ENCODE measurements at regions not wholly inside any gene's neighbourhood (a gene's known extent, or its start where the extent isn't known, plus 50 kb on each side); places are given as distances from the start of the nearest gene placed in this dataset.

DNA sequence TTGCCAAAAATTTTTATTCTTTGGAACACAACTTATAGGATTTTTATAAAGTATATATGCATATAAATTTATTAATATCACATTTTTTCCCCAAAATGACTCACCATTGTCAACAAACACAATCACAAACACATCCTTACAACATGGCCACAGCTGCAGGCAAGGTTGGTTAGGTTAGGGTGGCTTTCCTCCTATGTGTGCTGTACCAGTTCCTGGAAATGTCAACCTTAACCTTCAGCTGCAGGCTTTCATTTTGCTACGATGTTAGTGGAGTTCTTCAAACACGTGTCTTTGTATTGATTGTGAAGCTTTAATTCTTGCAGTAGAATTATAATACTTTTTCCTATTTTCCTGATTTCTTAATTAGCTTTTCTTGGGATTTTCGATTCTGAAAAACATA is 185.8 kb downstream of the PTEN start:
- no peak for TF ChIP-seq POLR2AphosphoS5 (IDR thresholded peaks at IDR 0.05)
- TF ChIP-seq, protein P1, sequence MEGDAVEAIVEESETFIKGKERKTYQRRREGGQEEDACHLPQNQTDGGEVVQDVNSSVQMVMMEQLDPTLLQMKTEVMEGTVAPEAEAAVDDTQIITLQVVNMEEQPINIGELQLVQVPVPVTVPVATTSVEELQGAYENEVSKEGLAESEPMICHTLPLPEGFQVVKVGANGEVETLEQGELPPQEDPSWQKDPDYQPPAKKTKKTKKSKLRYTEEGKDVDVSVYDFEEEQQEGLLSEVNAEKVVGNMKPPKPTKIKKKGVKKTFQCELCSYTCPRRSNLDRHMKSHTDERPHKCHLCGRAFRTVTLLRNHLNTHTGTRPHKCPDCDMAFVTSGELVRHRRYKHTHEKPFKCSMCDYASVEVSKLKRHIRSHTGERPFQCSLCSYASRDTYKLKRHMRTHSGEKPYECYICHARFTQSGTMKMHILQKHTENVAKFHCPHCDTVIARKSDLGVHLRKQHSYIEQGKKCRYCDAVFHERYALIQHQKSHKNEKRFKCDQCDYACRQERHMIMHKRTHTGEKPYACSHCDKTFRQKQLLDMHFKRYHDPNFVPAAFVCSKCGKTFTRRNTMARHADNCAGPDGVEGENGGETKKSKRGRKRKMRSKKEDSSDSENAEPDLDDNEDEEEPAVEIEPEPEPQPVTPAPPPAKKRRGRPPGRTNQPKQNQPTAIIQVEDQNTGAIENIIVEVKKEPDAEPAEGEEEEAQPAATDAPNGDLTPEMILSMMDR (IDR thresholded peaks at IDR 0.05): no peak
